SK-N-SH (cell line): ENCODE measurements at regions not wholly inside any gene's neighbourhood (a gene's known extent, or its start where the extent isn't known, plus 50 kb on each side); places are given as distances from the start of the nearest gene placed in this dataset.

Source experiments
- CTCF ChIA-PET: fragments of 300-600, 350-600 bp; formaldehyde crosslinking; extraction: SDS; loops from one replicate; lab custom pipeline; 2021; lab: Yijun Ruan, JAX
- POLR2A ChIA-PET: fragments of 350-600 bp; sonication (Branson Sonifier 250); formaldehyde crosslinking; extraction: SDS; loops from one replicate; lab custom pipeline; 2020; ENCODE audit warnings: antibody characterized with exemption, inconsistent platforms; lab: Yijun Ruan, JAX
- DNase-seq: peaks from one replicate; pipeline ENCODE4 v3.0.0; 2012
- H2AFZ ChIP-seq: fragments of 200-600 bp; sonication (generic); 2 replicates; pipeline ENCODE4 v1.8.1; 2016; ENCODE audit warnings: antibody characterized with exemption, mild to moderate bottlenecking, low read depth
- H3F3A ChIP-seq: fragments of 200-600 bp; sonication (generic); replicated peaks from 2 replicates; pipeline ENCODE3; 2016; ENCODE audit warnings: antibody characterized with exemption, mild to moderate bottlenecking; ENCODE audit not compliant: insufficient read depth
- H3K27ac ChIP-seq, 2 experiments: fragments of 200-500 bp in 1 of 2; fragments of 200-600 bp in 1 of 2; sonication (Bioruptor generic) in 1 of 2; sonication (generic), shearing (Covaris generic) in 1 of 2; 2 replicates each; pipeline versions ENCODE4 v1.5.1 to v1.6.1; 2014 to 2016; ENCODE audit warnings: low read depth in 2 of 2, inconsistent platforms in 1 of 2, low read length in 1 of 2, mild to moderate bottlenecking in 1 of 2, mixed read lengths in 1 of 2
- H3K27me3 ChIP-seq: fragments of 200-600 bp; sonication (generic), shearing (Covaris generic); 2 replicates; pipeline ENCODE4 v1.6.1; 2016; ENCODE audit warnings: mixed run types; ENCODE audit not compliant: insufficient read depth
- H3K36me3 ChIP-seq, 2 experiments: fragments of 200-500 bp in 1 of 2; fragments of 200-600 bp in 1 of 2; sonication (Bioruptor generic) in 1 of 2; sonication (generic) in 1 of 2; replicated peaks in 1 of 2; 2 replicates each; pipeline versions ENCODE3 to v1.5.1; 2014 to 2016; ENCODE audit warnings: low read length in 1 of 2, mild to moderate bottlenecking in 1 of 2; ENCODE audit not compliant: insufficient read depth in 2 of 2, control insufficient read depth in 1 of 2
- H3K4me1 ChIP-seq, 2 experiments: fragments of 200-500 bp in 1 of 2; fragments of 200-600 bp in 1 of 2; sonication (Bioruptor generic) in 1 of 2; sonication (generic), shearing (Covaris generic) in 1 of 2; 2 replicates each; pipeline versions ENCODE4 v1.5.1 to v1.6.1; 2014 to 2016; ENCODE audit warnings: low read depth in 1 of 2, low read length in 1 of 2, mixed run types in 1 of 2; ENCODE audit not compliant: insufficient read depth in 2 of 2, control insufficient read depth in 1 of 2
- H3K4me2 ChIP-seq: fragments of 200-600 bp; sonication (generic), shearing (Covaris generic); 2 replicates; pipeline ENCODE4 v1.6.1; 2017; ENCODE audit warnings: mixed run types
- H3K4me3 ChIP-seq, 2 experiments: fragments of 200-500 bp in 1 of 2; fragments of 200-600 bp in 1 of 2; sonication (Bioruptor generic) in 1 of 2; sonication (generic), shearing (Covaris generic) in 1 of 2; 2 replicates each; pipeline versions ENCODE4 v1.5.1 to v1.8.1; 2014 to 2016; ENCODE audit warnings: low read depth in 2 of 2, inconsistent platforms in 1 of 2, low read length in 1 of 2, mild to moderate bottlenecking in 1 of 2, mixed read lengths in 1 of 2, moderate library complexity in 1 of 2
- H3K79me2 ChIP-seq: fragments of 200-600 bp; sonication (generic); 2 replicates; pipeline ENCODE4 v1.8.1; 2017; ENCODE audit warnings: mild to moderate bottlenecking; ENCODE audit not compliant: insufficient read depth
- H3K9ac ChIP-seq: fragments of 200-600 bp; sonication (generic); 2 replicates; pipeline ENCODE4 v1.6.1; 2017; ENCODE audit warnings: mixed run types
- H3K9me2 ChIP-seq: fragments of 200-600 bp; sonication (generic); 2 replicates; pipeline ENCODE4 v1.6.1; 2017; ENCODE audit warnings: mixed run types
- H3K9me3 ChIP-seq: fragments of 200-600 bp; sonication (generic); 2 replicates; pipeline ENCODE4 v1.6.1; 2017; ENCODE audit warnings: mixed run types, mild to moderate bottlenecking, moderate library complexity
- H4K20me1 ChIP-seq: fragments of 200-600 bp; sonication (generic); 2 replicates; pipeline ENCODE4 v1.6.1; 2017; ENCODE audit warnings: mild to moderate bottlenecking, mixed run types; ENCODE audit not compliant: insufficient read depth
- CHD2 ChIP-seq: fragments of 150-350 bp; IDR thresholded peaks from 2 replicates; pipeline ENCODE4 v1.6.1; 2018; ENCODE audit warnings: low read length; ENCODE audit not compliant: partially characterized antibody
- EP300 ChIP-seq, 2 experiments: IDR thresholded peaks; 2 replicates each; pipeline versions ENCODE4 v1.4.0 to v1.6.1; 2012; ENCODE audit warnings: borderline replicate concordance in 1 of 2, low read depth in 1 of 2, low read length in 1 of 2
- FOSL2 ChIP-seq: IDR thresholded peaks from 2 replicates; pipeline ENCODE4 v1.4.0; 2012; ENCODE audit warnings: low read depth, mild to moderate bottlenecking, moderate library complexity, borderline replicate concordance
- FOXJ3 ChIP-seq: sonication (generic); formaldehyde crosslinking; IDR thresholded peaks from 2 replicates; pipeline ENCODE4 v1.5.1; 2020; ENCODE audit warnings: mild to moderate bottlenecking, missing genetic modification reagents
- IRF3 ChIP-seq: fragments of 150-350 bp; IDR thresholded peaks from 2 replicates; pipeline ENCODE4 v1.6.1; 2016; ENCODE audit warnings: mild to moderate bottlenecking, low read depth, low read length
- MEF2A ChIP-seq: IDR thresholded peaks from 2 replicates; pipeline ENCODE4 v1.4.0; 2012; ENCODE audit warnings: low read depth, borderline replicate concordance
- TAF1 ChIP-seq: IDR thresholded peaks from 2 replicates; pipeline ENCODE4 v1.6.1; 2012; ENCODE audit warnings: low read depth, mild to moderate bottlenecking, low read length, moderate library complexity, borderline replicate concordance
- TCF12 ChIP-seq: IDR thresholded peaks from 2 replicates; pipeline ENCODE4 v1.4.0; 2012
- YY1 ChIP-seq: IDR thresholded peaks from 2 replicates; pipeline ENCODE4 v1.4.0; 2012; ENCODE audit warnings: low read depth, mild to moderate bottlenecking
- WGBS: methylation state at CpG from one replicate; pipeline ENCODE4 v1.1.6; 2017; ENCODE audit warnings: low lambda C conversion rate; 5-methylcytosine and 5-hydroxymethylcytosine counted together
- TF ChIP-seq, protein P1 (sequence below): IDR thresholded peaks from 2 replicates; pipeline ENCODE4 v1.6.1; 2012; ENCODE audit warnings: mild to moderate bottlenecking, low read depth, low read length, moderate library complexity
- TF ChIP-seq, protein P2 (sequence below): IDR thresholded peaks from 2 replicates; pipeline ENCODE4 v1.4.0; 2012; ENCODE audit warnings: low read depth, borderline replicate concordance

- no peaks in the 10 kb centered on the region for H3K9me2 ChIP-seq
- H3K27ac ChIP-seq, result no peak overlapping the region
- no peaks in the 10 kb centered on the region; the same call in 1 of the 2 replicates for H3K27me3 ChIP-seq
- CTCF ChIA-PET, result interaction anchor here (0.6 kb wide), 1 partner anchor 1679 kb away, joined by 3 read pairs; no protein-coding TSS in a partner anchor
- H3K4me1 ChIP-seq, result no peaks in the 10 kb centered on the region; a peak in 2 of 4 replicates
- H2AFZ ChIP-seq, result no peak overlapping the region
- POLR2A ChIA-PET, result no interaction called here
- no peaks in the 10 kb centered on the region for H3F3A ChIP-seq
- no peaks in the 10 kb centered on the region for H3K36me3 ChIP-seq
- H3K4me3 ChIP-seq, result no peak overlapping the region
- H3K79me2 ChIP-seq, result no peaks in the 10 kb centered on the region
- TF ChIP-seq CHD2 (no peak), TCF12 (no peak), YY1 (no peak), IRF3 (no peak), FOSL2 (no peak), MEF2A (no peak), FOXJ3 (CRISPR knock-in tag) (no peak), EP300 (IDR thresholded peaks at IDR 0.05; ENCODE audit: borderline replicate concordance in 1 of 2, low read depth in 1 of 2, low read length in 1 of 2) (no peak), TAF1 (no peak)
- TF ChIP-seq, protein P1, sequence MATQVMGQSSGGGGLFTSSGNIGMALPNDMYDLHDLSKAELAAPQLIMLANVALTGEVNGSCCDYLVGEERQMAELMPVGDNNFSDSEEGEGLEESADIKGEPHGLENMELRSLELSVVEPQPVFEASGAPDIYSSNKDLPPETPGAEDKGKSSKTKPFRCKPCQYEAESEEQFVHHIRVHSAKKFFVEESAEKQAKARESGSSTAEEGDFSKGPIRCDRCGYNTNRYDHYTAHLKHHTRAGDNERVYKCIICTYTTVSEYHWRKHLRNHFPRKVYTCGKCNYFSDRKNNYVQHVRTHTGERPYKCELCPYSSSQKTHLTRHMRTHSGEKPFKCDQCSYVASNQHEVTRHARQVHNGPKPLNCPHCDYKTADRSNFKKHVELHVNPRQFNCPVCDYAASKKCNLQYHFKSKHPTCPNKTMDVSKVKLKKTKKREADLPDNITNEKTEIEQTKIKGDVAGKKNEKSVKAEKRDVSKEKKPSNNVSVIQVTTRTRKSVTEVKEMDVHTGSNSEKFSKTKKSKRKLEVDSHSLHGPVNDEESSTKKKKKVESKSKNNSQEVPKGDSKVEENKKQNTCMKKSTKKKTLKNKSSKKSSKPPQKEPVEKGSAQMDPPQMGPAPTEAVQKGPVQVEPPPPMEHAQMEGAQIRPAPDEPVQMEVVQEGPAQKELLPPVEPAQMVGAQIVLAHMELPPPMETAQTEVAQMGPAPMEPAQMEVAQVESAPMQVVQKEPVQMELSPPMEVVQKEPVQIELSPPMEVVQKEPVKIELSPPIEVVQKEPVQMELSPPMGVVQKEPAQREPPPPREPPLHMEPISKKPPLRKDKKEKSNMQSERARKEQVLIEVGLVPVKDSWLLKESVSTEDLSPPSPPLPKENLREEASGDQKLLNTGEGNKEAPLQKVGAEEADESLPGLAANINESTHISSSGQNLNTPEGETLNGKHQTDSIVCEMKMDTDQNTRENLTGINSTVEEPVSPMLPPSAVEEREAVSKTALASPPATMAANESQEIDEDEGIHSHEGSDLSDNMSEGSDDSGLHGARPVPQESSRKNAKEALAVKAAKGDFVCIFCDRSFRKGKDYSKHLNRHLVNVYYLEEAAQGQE, result no peak
- TF ChIP-seq, protein P2, sequence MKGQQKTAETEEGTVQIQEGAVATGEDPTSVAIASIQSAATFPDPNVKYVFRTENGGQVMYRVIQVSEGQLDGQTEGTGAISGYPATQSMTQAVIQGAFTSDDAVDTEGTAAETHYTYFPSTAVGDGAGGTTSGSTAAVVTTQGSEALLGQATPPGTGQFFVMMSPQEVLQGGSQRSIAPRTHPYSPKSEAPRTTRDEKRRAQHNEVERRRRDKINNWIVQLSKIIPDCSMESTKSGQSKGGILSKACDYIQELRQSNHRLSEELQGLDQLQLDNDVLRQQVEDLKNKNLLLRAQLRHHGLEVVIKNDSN, result no peak
- H4K20me1 ChIP-seq, result no peaks in the 10 kb centered on the region
- no peaks in the 10 kb centered on the region for H3K9me3 ChIP-seq
- no peak for DNase-seq
- WGBS, result 51% methylated on average over 9 of the region's 12 CpGs
- no peak overlapping the region for H3K4me2 ChIP-seq
- H3K9ac ChIP-seq, result no peak overlapping the region
Observed at GRCh38 chr2:8392098-8392866, 289.6 kb upstream of the ID2 start.
